ENCODE measurements at regions not wholly inside any gene's neighbourhood (a gene's known extent, or its start where the extent isn't known, plus 50 kb on each side); places are given as distances from the start of the nearest gene placed in this dataset.

- H3K27ac Mint-ChIP-seq (ENCODE audit: low read depth) = no peak overlapping the region
- H3K9me3 Mint-ChIP-seq = peaks cover 6% of the 10 kb centered on the region
- H3K36me3 Mint-ChIP-seq (ENCODE audit: insufficient read depth) = no peaks in the 10 kb centered on the region
- no peaks in the 10 kb centered on the region for H3K4me1 Mint-ChIP-seq
- no peak overlapping the region for H3K4me3 Mint-ChIP-seq
- H3K27me3 Mint-ChIP-seq = peaks cover 11% of the 10 kb centered on the region
- no peak for ATAC-seq (replicated peaks; ENCODE audit: extremely low read depth, poor library complexity, severe bottlenecking)
- no peak for DNase-seq (ENCODE audit: low spot score in 2 of 2)
These were observed 264.7 kb downstream of the BAMBI start for GRCh38 chr10:28942012-28942411.

- H3K36me3 Mint-ChIP-seq (ENCODE audit: insufficient read depth) = no peaks in the 10 kb centered on the region
- ATAC-seq (replicated peaks; ENCODE audit: extremely low read depth, poor library complexity, severe bottlenecking) = no peak
- H3K27ac Mint-ChIP-seq (ENCODE audit: low read depth) = no peak overlapping the region
- DNase-seq (ENCODE audit: low spot score in 2 of 2) = no peak
- H3K27me3 Mint-ChIP-seq = no peaks in the 10 kb centered on the region
- no peaks in the 10 kb centered on the region for H3K4me1 Mint-ChIP-seq
- peaks cover 6% of the 10 kb centered on the region for H3K9me3 Mint-ChIP-seq
- no peak overlapping the region for H3K4me3 Mint-ChIP-seq
These were observed 268.6 kb downstream of the BAMBI start for GRCh38 chr10:28945959-28946358.

DNA sequence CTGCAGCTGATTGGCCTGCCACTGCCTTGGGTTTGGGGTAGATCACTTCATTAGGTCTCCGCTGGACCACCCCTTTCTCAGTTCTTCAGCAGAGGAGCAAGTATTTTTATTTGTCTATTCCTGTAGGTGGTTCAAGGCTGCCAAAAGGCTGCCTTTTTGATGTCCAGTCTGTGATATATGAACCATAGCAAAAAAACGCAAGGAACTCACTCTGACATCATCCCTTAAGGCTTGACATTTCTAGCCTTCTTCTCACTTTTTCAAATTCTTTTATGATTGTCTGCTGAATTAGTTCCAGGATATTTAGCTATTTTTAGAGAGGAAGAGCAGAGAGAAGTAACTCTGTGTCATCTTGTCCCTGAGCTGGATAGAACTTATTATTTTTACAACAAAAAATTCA, 269.2 kb downstream of the BAMBI start:
- ATAC-seq (replicated peaks; ENCODE audit: extremely low read depth, poor library complexity, severe bottlenecking) (no peak), DNase-seq (ENCODE audit: low spot score in 2 of 2) (no peak)
- no peak overlapping the region for H3K27ac Mint-ChIP-seq (ENCODE audit: low read depth)
- H3K27me3 Mint-ChIP-seq = no peaks in the 10 kb centered on the region
- H3K9me3 Mint-ChIP-seq = peaks cover 6% of the 10 kb centered on the region
- H3K4me1 Mint-ChIP-seq = no peaks in the 10 kb centered on the region
- H3K4me3 Mint-ChIP-seq = no peak overlapping the region
- H3K36me3 Mint-ChIP-seq (ENCODE audit: insufficient read depth) = no peaks in the 10 kb centered on the region

DNA sequence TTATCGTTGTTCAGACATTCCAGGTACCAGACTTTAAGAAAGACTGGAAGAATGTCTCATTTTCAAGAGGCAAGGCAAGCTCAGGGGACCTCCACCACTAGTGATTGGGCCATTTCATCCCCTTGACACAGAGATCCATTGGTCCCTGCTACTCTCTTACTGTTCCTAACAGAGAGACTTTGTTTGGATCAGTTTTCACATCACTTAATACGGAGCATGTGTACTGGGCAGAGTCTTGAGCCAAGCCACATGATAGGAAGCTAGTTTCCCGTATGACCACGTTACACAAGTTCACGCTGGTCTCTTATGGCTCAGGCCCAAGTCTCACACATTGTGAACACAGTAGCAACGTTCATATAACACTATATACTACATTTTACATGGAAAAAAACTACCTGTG, 269.9 kb downstream of the BAMBI start:
- Mint-ChIP-seq H3K36me3 (ENCODE audit: insufficient read depth) (no peaks in the 10 kb centered on the region), H3K27ac (ENCODE audit: low read depth) (no peak overlapping the region)

DNA sequence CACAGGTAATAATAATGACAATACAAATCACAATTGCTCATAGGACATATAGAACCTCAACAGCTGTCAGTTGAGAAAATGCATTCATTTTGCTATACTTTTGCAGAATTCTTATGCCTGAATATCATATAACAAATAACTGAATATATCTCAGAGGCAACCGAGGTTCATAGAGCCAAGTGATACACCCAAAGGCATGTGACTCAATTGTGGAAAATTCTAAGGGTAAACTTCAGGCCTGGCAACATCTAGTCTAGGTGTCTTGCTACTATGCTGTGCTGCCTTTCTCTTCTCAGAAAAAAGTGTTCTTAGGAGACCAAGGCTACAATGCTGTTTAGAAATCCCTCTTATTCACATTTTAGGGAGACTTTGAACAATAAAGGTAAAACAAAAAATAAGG, 270.7 kb downstream of the BAMBI start:
- no peak overlapping the region for H3K4me3 Mint-ChIP-seq
- no peaks in the 10 kb centered on the region for H3K36me3 Mint-ChIP-seq (ENCODE audit: insufficient read depth)
- ATAC-seq (replicated peaks; ENCODE audit: extremely low read depth, poor library complexity, severe bottlenecking) (no peak), DNase-seq (ENCODE audit: low spot score in 2 of 2) (no peak)
- peaks cover 6% of the 10 kb centered on the region for H3K9me3 Mint-ChIP-seq
- H3K27me3 Mint-ChIP-seq = peaks cover 16% of the 10 kb centered on the region
- no peak overlapping the region for H3K27ac Mint-ChIP-seq (ENCODE audit: low read depth)
- H3K4me1 Mint-ChIP-seq = no peaks in the 10 kb centered on the region

More for the DNA sequence above, 269.9 kb downstream of the BAMBI start:
- Mint-ChIP-seq H3K27me3 (peaks cover 7% of the 10 kb centered on the region), H3K4me1 (no peaks in the 10 kb centered on the region), H3K4me3 (no peak overlapping the region), H3K9me3 (peaks cover 6% of the 10 kb centered on the region)
- DNase-seq (ENCODE audit: low spot score in 2 of 2) = no peak
- ATAC-seq (replicated peaks; ENCODE audit: extremely low read depth, poor library complexity, severe bottlenecking) = no peak

DNA sequence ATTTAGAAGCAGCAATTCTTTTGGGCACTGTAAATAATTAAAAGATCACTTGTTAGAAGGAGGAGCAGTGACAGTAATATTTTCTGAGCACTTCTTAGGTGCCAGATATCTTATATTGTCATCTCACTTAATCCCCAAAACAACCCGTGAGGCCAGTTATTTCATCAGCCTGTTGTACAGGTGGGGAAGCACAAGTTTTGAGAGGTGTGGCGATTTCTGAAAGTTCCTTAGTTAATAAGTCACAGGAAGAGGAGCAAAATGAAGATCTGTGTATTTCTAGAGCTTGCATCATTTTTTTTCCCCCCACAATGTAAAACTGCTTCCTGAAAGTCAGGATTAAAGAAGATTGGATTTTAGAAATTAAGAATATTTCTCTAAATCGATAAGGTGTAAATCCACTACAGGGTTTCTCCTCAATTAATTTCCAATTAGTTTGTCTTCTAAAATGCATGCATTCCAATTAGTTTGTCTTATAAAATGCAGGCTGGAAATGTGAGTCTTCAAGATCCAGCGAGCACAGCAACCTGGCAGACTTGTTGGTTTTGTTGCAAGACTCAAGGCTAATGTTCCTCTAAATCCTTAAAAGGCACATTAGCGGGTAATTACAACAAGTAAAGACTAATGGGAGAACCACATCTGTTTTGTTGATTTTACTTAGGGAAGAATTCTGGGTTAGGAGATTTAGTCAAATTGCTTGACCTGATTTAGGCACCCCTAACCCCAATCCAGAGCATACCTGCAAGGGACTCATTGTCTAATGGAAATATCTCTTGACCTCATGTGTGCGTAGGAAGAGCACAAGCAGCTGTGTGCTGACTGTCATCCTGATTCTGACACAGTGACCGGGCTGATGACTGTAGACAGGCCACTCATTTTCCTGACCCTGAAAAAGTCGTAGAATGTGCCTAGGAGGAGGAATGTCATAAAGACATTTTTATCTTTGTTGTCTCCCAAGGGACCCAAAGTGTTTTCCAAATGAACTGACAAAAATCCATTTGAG, 272.0 kb downstream of the BAMBI start:
- Mint-ChIP-seq H3K27me3 (peaks cover 26% of the 10 kb centered on the region), H3K4me3 (no peak overlapping the region), H3K36me3 (ENCODE audit: insufficient read depth) (no peaks in the 10 kb centered on the region), H3K27ac (ENCODE audit: low read depth) (no peak overlapping the region), H3K4me1 (no peaks in the 10 kb centered on the region), H3K9me3 (peaks cover 6% of the 10 kb centered on the region)
- ATAC-seq (replicated peaks; ENCODE audit: extremely low read depth, poor library complexity, severe bottlenecking) (no peak), DNase-seq (ENCODE audit: low spot score in 2 of 2) (no peak)

DNA sequence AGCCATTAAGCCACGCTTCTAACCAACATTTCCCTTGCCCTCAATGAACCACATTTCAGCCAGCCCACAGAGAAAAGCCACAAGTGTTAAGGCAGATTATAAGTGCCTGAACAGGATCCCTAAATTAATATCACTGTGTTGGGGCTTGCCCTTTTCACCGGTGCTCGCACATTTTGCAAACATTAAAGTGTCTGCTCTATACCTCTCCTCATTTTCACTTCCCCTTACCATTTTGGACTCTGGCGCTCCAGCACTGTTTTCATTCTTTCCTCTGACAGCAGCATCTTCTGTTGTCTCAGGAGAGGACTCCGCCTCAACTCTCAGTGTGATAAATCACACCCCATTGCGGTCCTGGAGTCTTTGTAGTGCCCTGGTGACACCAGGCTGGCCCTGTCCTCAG, 274.2 kb downstream of the BAMBI start:
- H3K27me3 Mint-ChIP-seq = peaks cover 26% of the 10 kb centered on the region
- H3K27ac Mint-ChIP-seq (ENCODE audit: low read depth) = no peak overlapping the region
- no peaks in the 10 kb centered on the region for H3K9me3 Mint-ChIP-seq
- H3K36me3 Mint-ChIP-seq (ENCODE audit: insufficient read depth) = no peaks in the 10 kb centered on the region
- no peak for ATAC-seq (replicated peaks; ENCODE audit: extremely low read depth, poor library complexity, severe bottlenecking)
- no peak overlapping the region for H3K4me3 Mint-ChIP-seq
- no peaks in the 10 kb centered on the region for H3K4me1 Mint-ChIP-seq
- DNase-seq (ENCODE audit: low spot score in 2 of 2) = no peak

DNA sequence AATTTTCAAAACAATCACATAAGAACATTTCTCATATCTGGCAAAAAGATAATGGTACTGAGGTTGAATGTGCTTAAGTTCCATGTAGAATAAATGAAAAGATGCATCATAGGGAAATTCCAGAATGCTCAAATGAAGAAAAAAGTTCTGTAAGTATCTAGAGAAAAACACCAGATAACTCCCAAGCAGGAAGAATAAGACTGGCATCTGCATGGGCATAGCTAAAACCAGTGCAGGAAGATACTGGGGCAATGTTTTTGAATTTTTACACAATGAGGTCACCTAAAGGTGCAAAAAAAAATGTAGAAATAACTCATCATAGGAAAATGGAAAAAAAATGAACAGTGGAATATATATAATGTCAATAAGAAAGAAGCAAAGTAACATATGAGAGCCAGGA, 275.2 kb downstream of the BAMBI start:
- Mint-ChIP-seq H3K27me3 (peaks cover 26% of the 10 kb centered on the region), H3K4me1 (no peaks in the 10 kb centered on the region), H3K9me3 (no peaks in the 10 kb centered on the region), H3K36me3 (ENCODE audit: insufficient read depth) (no peaks in the 10 kb centered on the region), H3K27ac (ENCODE audit: low read depth) (no peak overlapping the region), H3K4me3 (no peak overlapping the region)
- DNase-seq (ENCODE audit: low spot score in 2 of 2) (no peak), ATAC-seq (replicated peaks; ENCODE audit: extremely low read depth, poor library complexity, severe bottlenecking) (no peak)

GRCh38 chr10:28954211-28954610, 276.9 kb downstream of the BAMBI start:
- Mint-ChIP-seq H3K4me3 (no peak overlapping the region), H3K27ac (ENCODE audit: low read depth) (no peak overlapping the region), H3K4me1 (no peaks in the 10 kb centered on the region), H3K9me3 (no peaks in the 10 kb centered on the region), H3K36me3 (ENCODE audit: insufficient read depth) (no peaks in the 10 kb centered on the region), H3K27me3 (peaks cover 26% of the 10 kb centered on the region)
- ATAC-seq (replicated peaks; ENCODE audit: extremely low read depth, poor library complexity, severe bottlenecking) (no peak), DNase-seq (ENCODE audit: low spot score in 2 of 2) (no peak)

DNA sequence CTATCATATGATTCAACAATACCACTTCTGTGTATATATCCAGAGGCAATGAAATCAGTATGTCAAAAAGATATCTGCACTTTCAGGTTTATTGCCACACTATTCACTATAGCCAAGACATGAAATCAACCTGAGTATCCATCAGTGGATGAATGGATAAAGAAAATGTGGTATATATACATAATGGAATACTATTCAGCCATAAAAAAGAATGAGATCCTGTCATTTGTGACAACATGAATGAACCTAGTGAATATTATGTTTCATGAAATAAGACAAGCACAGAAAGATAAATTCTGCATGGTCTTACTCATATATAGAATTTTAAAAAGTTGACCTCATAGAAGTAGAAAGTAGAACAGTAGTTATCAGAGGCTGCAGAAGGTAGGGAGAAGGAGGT, 281.1 kb downstream of the BAMBI start:
- Mint-ChIP-seq H3K27ac (ENCODE audit: low read depth) (no peak overlapping the region), H3K36me3 (ENCODE audit: insufficient read depth) (no peaks in the 10 kb centered on the region), H3K27me3 (peaks cover 6% of the 10 kb centered on the region), H3K4me3 (no peak overlapping the region), H3K4me1 (no peaks in the 10 kb centered on the region), H3K9me3 (no peaks in the 10 kb centered on the region)
- ATAC-seq (replicated peaks; ENCODE audit: extremely low read depth, poor library complexity, severe bottlenecking) (no peak), DNase-seq (ENCODE audit: low spot score in 2 of 2) (no peak)

- H3K27ac Mint-ChIP-seq (ENCODE audit: low read depth) = no peak overlapping the region
- H3K36me3 Mint-ChIP-seq (ENCODE audit: insufficient read depth) = no peaks in the 10 kb centered on the region
- H3K4me3 Mint-ChIP-seq = no peak overlapping the region
- H3K9me3 Mint-ChIP-seq = no peaks in the 10 kb centered on the region
- DNase-seq (ENCODE audit: low spot score in 2 of 2) (no peak), ATAC-seq (replicated peaks; ENCODE audit: extremely low read depth, poor library complexity, severe bottlenecking) (no peak)
- H3K4me1 Mint-ChIP-seq = no peaks in the 10 kb centered on the region
- no peaks in the 10 kb centered on the region for H3K27me3 Mint-ChIP-seq
These were observed 282.7 kb downstream of the BAMBI start for GRCh38 chr10:28959850-28960501.

DNA sequence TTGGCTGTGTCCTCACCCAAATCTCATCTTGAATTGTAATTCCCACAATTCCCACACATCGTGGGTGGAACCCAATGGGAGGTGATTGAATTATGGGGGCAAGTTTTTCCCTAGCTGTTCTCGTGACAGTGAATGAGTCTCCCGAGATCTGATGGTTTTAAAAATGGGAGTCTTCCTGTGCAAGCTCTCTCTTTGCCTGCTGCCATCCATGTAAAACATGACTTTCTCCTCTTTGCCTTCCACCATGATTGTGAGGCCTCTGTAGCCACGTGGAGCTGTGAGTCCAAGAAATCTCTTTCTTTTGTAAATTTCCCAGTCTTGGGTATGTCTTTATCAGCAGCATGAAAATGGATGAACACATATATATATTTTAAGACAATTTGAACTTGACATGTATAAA, 285.4 kb downstream of the BAMBI start:
- DNase-seq (ENCODE audit: low spot score in 2 of 2) (no peak), ATAC-seq (replicated peaks; ENCODE audit: extremely low read depth, poor library complexity, severe bottlenecking) (no peak)
- no peaks in the 10 kb centered on the region for H3K27me3 Mint-ChIP-seq
- no peak overlapping the region for H3K4me3 Mint-ChIP-seq
- H3K27ac Mint-ChIP-seq (ENCODE audit: low read depth) = no peak overlapping the region
- H3K36me3 Mint-ChIP-seq (ENCODE audit: insufficient read depth) = no peaks in the 10 kb centered on the region
- no peaks in the 10 kb centered on the region for H3K4me1 Mint-ChIP-seq
- no peaks in the 10 kb centered on the region for H3K9me3 Mint-ChIP-seq
